A549 (cell line): ENCODE measurements at regions not wholly inside any gene's neighbourhood (a gene's known extent, or its start where the extent isn't known, plus 50 kb on each side); places are given as distances from the start of the nearest gene placed in this dataset.

Experiments
- ATAC-seq, 2 experiments: fragments of 200-7000 bp in 1 of 2; fragments of >200 bp in 1 of 2; cut with Nextera tagmentation in 1 of 2; cut with Tn5 transposase in 1 of 2; 3 replicates each; pipeline versions ENCODE4 v1.8.0 to v1.9.1; 2018 to 2020; ENCODE audit warnings: mild to moderate bottlenecking in 1 of 2, moderate library complexity in 1 of 2
- CTCF ChIA-PET: fragments of 300-600 bp; sonication (Branson Sonifier 250); formaldehyde crosslinking; extraction: SDS; loops from one replicate; lab custom pipeline; 2021; ENCODE audit warnings: antibody characterized with exemption, inconsistent platforms; lab: Yijun Ruan, JAX
- POLR2A ChIA-PET: fragments of 350-600 bp; formaldehyde crosslinking; extraction: SDS; loops from one replicate; lab custom pipeline; 2021; ENCODE audit warnings: antibody characterized with exemption, inconsistent platforms; lab: Yijun Ruan, JAX
- DNase-seq, 2 experiments: peaks; one replicate each; pipeline versions ENCODE4 v3.0.0 to v3.0.0-alpha.2; 2011 to 2016; ENCODE audit warnings: low read depth in 1 of 2, low spot score in 1 of 2
- FAIRE-seq: peaks from 2 replicates; lab custom pipeline; 2011; peaks lifted over from hg19 to GRCh38; lab: Jason Lieb, UNC
- H3K27ac ChIP-seq, 2 experiments: fragments of >200 bp; sonication (Bioruptor Twin); formaldehyde crosslinking; 3 replicates each; pipeline ENCODE4 v1.5.1; 2016 to 2017
- H3K4me1 ChIP-seq: fragments of >200 bp; sonication (Bioruptor Twin); formaldehyde crosslinking; 3 replicates; pipeline ENCODE4 v1.6.1; 2016
- H3K4me2 ChIP-seq: fragments of >200 bp; sonication (Bioruptor Twin); formaldehyde crosslinking; 3 replicates; pipeline ENCODE4 v1.6.1; 2016
- H3K4me3 ChIP-seq: fragments of >200 bp; sonication (Bioruptor Twin); formaldehyde crosslinking; 3 replicates; pipeline ENCODE4 v1.5.1; 2016
- H3K9me3 ChIP-seq: fragments of >200 bp; sonication (Bioruptor Twin); formaldehyde crosslinking; 3 replicates; pipeline ENCODE4 v1.6.1; 2016
- BHLHE40 ChIP-seq: IDR thresholded peaks from 2 replicates; pipeline ENCODE4 v1.6.1; 2012; ENCODE audit warnings: low read depth, low read length, inconsistent platforms
- CBX2 ChIP-seq: fragments of 200-600 bp; sonication (generic); IDR thresholded peaks from 2 replicates; pipeline ENCODE4 v1.6.1; 2016; ENCODE audit warnings: low read depth, mild to moderate bottlenecking, borderline replicate concordance
- CTCF ChIP-seq: fragments of >200 bp; sonication (Bioruptor Twin); formaldehyde crosslinking; IDR thresholded peaks from 3 replicates; pipeline ENCODE4 v1.5.1; 2016
- ELK1 ChIP-seq: fragments of 150-350 bp; IDR thresholded peaks from 2 replicates; pipeline ENCODE4 v1.6.1; 2014; ENCODE audit warnings: low read depth, mild to moderate bottlenecking, low read length
- GATA3 ChIP-seq: IDR thresholded peaks from 2 replicates; pipeline ENCODE4 v1.6.1; 2012; ENCODE audit warnings: borderline replicate concordance
- HEYL ChIP-seq: fragments of 250-450 bp; sonication (Bioruptor Pico); IDR thresholded peaks from 2 replicates; pipeline ENCODE4 v1.8.0; 2021; ENCODE audit warnings: mild to moderate bottlenecking, moderate library complexity
- HOXA7 ChIP-seq: fragments of 250-450 bp; sonication (Bioruptor Pico); IDR thresholded peaks from 2 replicates; pipeline ENCODE4 v1.5.0; 2020; ENCODE audit warnings: mild to moderate bottlenecking, moderate library complexity
- KDM1A ChIP-seq: fragments of 200-600 bp; sonication (generic); IDR thresholded peaks from 2 replicates; pipeline ENCODE4 v1.6.1; 2016; ENCODE audit warnings: low read depth, mild to moderate bottlenecking
- KDM5A ChIP-seq: fragments of 200-600 bp; sonication (generic); IDR thresholded peaks from 2 replicates; pipeline ENCODE4 v1.6.1; 2016; ENCODE audit warnings: antibody characterized with exemption, mild to moderate bottlenecking
- MAZ ChIP-seq: fragments of 150-350 bp; IDR thresholded peaks from 2 replicates; pipeline ENCODE4 v1.6.1; 2014; ENCODE audit warnings: antibody characterized with exemption, low read depth, low read length, borderline replicate concordance
- NFE2L2 ChIP-seq: fragments of 150-350 bp; conservative IDR thresholded peaks from 2 replicates; pipeline ENCODE4 v1.6.1; 2014; ENCODE audit warnings: low read length
- NPAS2 ChIP-seq: fragments of 250-450 bp; sonication (Bioruptor Pico); IDR thresholded peaks from 2 replicates; pipeline ENCODE4 v1.8.0; 2022; ENCODE audit warnings: mild to moderate bottlenecking, moderate library complexity, borderline replicate concordance
- NR3C1 ChIP-seq: fragments of >200 bp; sonication (Bioruptor Twin); formaldehyde crosslinking; IDR thresholded peaks from 3 replicates; pipeline ENCODE4 v1.6.1; 2017
- PBX3 ChIP-seq: IDR thresholded peaks from 2 replicates; pipeline ENCODE4 v1.6.1; 2012
- PHF8 ChIP-seq: fragments of 200-600 bp; sonication (generic); IDR thresholded peaks from 2 replicates; pipeline ENCODE4 v1.6.1; 2016; ENCODE audit warnings: low read depth, mild to moderate bottlenecking, antibody characterized with exemption, moderate library complexity, borderline replicate concordance
- POLR2A ChIP-seq: IDR thresholded peaks from 2 replicates; pipeline ENCODE4 v1.6.1; 2012; ENCODE audit warnings: mild to moderate bottlenecking, low read length
- RCOR1 ChIP-seq: fragments of 150-350 bp; IDR thresholded peaks from 2 replicates; pipeline ENCODE4 v1.6.1; 2014; ENCODE audit warnings: antibody characterized with exemption, low read length, low read depth
- REST ChIP-seq: fragments of 200-600 bp; sonication (generic); IDR thresholded peaks from 2 replicates; pipeline ENCODE4 v1.6.1; 2016; ENCODE audit warnings: antibody characterized with exemption, mild to moderate bottlenecking, moderate library complexity
- RFX5 ChIP-seq: fragments of 450-650 bp; IDR thresholded peaks from 2 replicates; pipeline ENCODE4 v1.7.1; 2014; ENCODE audit warnings: antibody characterized with exemption, mild to moderate bottlenecking, moderate library complexity
- RNF2 ChIP-seq: fragments of 200-600 bp; sonication (generic); IDR thresholded peaks from 2 replicates; pipeline ENCODE4 v1.6.1; 2016; ENCODE audit warnings: low read depth, mild to moderate bottlenecking, antibody characterized with exemption, moderate library complexity, borderline replicate concordance
- SMC3 ChIP-seq: fragments of >200 bp; sonication (Bioruptor Twin); formaldehyde crosslinking; IDR thresholded peaks from 3 replicates; pipeline ENCODE4 v1.6.1; 2018; ENCODE audit warnings: inconsistent platforms
- TFCP2L1 ChIP-seq: fragments of 250-450 bp; sonication (Bioruptor Pico); IDR thresholded peaks from 2 replicates; pipeline ENCODE4 v1.5.0; 2021; ENCODE audit warnings: mild to moderate bottlenecking
- USF2 ChIP-seq: fragments of 450-650 bp; IDR thresholded peaks from 2 replicates; pipeline ENCODE4 v1.6.1; 2014; ENCODE audit warnings: antibody characterized with exemption
- WGBS: methylation state at CpG from one replicate; pipeline ENCODE4 v1.1.6; 2017; ENCODE audit errors: missing lambda C conversion rate; 5-methylcytosine and 5-hydroxymethylcytosine counted together
- TF ChIP-seq, protein P1 (sequence below): fragments of >200 bp; sonication (Bioruptor Twin); formaldehyde crosslinking; IDR thresholded peaks from 3 replicates; pipeline ENCODE4 v1.6.1; 2016

GRCh38 chr4:143768007-143768591, 67.6 kb upstream of the FREM3 start:
- Histone ChIP-seq H3K4me2 (no peak overlapping the region), H3K27ac (no peak overlapping the region), H3K4me3 (no peak overlapping the region), H3K9me3 (no peaks in the 10 kb centered on the region), H3K4me1 (no peaks in the 10 kb centered on the region)
- ChIA-PET POLR2A (no interaction called here), CTCF (no interaction called here)
- TF ChIP-seq NPAS2 (CRISPR knock-in tag): no peak
- TF ChIP-seq PHF8: no peak
- TF ChIP-seq, protein P1, sequence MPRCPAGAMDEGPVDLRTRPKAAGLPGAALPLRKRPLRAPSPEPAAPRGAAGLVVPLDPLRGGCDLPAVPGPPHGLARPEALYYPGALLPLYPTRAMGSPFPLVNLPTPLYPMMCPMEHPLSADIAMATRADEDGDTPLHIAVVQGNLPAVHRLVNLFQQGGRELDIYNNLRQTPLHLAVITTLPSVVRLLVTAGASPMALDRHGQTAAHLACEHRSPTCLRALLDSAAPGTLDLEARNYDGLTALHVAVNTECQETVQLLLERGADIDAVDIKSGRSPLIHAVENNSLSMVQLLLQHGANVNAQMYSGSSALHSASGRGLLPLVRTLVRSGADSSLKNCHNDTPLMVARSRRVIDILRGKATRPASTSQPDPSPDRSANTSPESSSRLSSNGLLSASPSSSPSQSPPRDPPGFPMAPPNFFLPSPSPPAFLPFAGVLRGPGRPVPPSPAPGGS: no peak
- no peak for TF ChIP-seq POLR2A
- TF ChIP-seq HOXA7 (CRISPR knock-in tag): no peak
- no peak for TF ChIP-seq RCOR1
- no peak for TF ChIP-seq NFE2L2
- TF ChIP-seq CTCF: no peak
- no peak for TF ChIP-seq MAZ
- no peak for TF ChIP-seq KDM1A
- TF ChIP-seq KDM5A: no peak
- no peak for TF ChIP-seq NR3C1
- TF ChIP-seq TFCP2L1: no peak
- DNase-seq: peak in 1 of 2 experiments; percentile 1
- no peak for ATAC-seq
- no peak for FAIRE-seq
- WGBS: 3% methylated on average over 5 of the region's 5 CpGs

GRCh38 chr4:143763587-143763986, 63.1 kb upstream of the FREM3 start:
- H3K4me1 ChIP-seq: no peaks in the 10 kb centered on the region
- no peak for DNase-seq
- H3K4me3 ChIP-seq: no peak overlapping the region
- no peak overlapping the region for H3K4me2 ChIP-seq
- no peak overlapping the region for H3K27ac ChIP-seq
- H3K9me3 ChIP-seq: no peaks in the 10 kb centered on the region
- no peak for ATAC-seq
- TF ChIP-seq CBX2 (no peak), RFX5 (no peak), SMC3 (no peak), BHLHE40 (no peak), HEYL (CRISPR knock-in tag) (no peak), REST (no peak), PHF8 (no peak), ELK1 (no peak), RNF2 (no peak), GATA3 (no peak), USF2 (no peak), PBX3 (no peak)
- 21% methylated on average over 3 of the region's 3 CpGs for WGBS
- ChIA-PET CTCF (no interaction called here), POLR2A (no interaction called here)
- FAIRE-seq: no peak
